ENCODE measurements at regions not wholly inside any gene's neighbourhood (a gene's known extent, or its start where the extent isn't known, plus 50 kb on each side); places are given as distances from the start of the nearest gene placed in this dataset.

DNA sequence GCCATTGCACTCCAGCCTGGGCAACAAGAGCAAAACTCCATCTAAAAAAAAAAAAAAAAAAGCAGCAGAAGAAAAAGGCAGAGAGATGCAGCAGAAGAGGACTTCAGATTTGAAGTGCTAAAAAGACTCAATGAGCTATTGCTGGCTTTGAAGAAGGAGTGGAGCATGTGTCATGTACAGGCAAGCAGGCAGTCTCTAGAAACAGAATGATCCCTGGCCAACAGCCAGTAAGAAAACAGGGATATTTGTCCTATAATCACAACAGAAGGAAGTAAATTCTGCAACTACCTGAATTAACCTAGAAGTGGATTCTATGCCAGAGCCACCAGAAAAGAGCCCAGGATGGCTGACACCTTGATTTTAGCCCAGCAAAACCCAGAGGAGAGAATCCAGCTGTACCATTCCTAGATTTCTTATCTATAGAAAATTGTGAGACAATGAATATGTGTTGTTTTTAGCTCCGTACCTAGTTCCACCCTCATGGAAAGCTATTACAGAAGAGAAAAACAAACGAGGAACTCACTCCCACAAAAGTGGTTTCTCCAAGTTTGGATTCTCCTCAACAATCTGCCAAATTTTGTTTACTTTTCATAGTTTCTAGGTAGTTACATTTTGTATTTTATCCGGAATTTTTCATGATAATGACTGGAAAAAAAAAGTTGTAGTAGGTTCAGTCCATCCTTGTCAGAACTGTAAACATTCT lies 198.2 kb upstream of the GNAI1 start:
- H3K36me3 ChIP-seq = no peaks in the 10 kb centered on the region
- DNase-seq = no peak
- WGBS, 5 donors = 25 to 50% (median 37%) methylated on average over 3 of the region's 3 CpGs
- no peaks in the 10 kb centered on the region for H3K27me3 ChIP-seq
- TF ChIP-seq POLR2AphosphoS5 (IDR thresholded peaks at IDR 0.05) = no peak
- TF ChIP-seq EP300 (IDR thresholded peaks at IDR 0.05) = no peak
- no peak for TF ChIP-seq POLR2A (IDR thresholded peaks at IDR 0.05)
- TF ChIP-seq, protein P1, sequence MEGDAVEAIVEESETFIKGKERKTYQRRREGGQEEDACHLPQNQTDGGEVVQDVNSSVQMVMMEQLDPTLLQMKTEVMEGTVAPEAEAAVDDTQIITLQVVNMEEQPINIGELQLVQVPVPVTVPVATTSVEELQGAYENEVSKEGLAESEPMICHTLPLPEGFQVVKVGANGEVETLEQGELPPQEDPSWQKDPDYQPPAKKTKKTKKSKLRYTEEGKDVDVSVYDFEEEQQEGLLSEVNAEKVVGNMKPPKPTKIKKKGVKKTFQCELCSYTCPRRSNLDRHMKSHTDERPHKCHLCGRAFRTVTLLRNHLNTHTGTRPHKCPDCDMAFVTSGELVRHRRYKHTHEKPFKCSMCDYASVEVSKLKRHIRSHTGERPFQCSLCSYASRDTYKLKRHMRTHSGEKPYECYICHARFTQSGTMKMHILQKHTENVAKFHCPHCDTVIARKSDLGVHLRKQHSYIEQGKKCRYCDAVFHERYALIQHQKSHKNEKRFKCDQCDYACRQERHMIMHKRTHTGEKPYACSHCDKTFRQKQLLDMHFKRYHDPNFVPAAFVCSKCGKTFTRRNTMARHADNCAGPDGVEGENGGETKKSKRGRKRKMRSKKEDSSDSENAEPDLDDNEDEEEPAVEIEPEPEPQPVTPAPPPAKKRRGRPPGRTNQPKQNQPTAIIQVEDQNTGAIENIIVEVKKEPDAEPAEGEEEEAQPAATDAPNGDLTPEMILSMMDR (IDR thresholded peaks at IDR 0.05) = no peak
- H3K9me3 ChIP-seq = no peaks in the 10 kb centered on the region
- intact Hi-C loops (cut with DNase I; ENCODE audit: low total_unique reads) = no loop called here
- H3K4me1 ChIP-seq = no peaks in the 10 kb centered on the region
- H3K4me3 ChIP-seq = no peak overlapping the region
- no peak overlapping the region for H3K27ac ChIP-seq

DNA sequence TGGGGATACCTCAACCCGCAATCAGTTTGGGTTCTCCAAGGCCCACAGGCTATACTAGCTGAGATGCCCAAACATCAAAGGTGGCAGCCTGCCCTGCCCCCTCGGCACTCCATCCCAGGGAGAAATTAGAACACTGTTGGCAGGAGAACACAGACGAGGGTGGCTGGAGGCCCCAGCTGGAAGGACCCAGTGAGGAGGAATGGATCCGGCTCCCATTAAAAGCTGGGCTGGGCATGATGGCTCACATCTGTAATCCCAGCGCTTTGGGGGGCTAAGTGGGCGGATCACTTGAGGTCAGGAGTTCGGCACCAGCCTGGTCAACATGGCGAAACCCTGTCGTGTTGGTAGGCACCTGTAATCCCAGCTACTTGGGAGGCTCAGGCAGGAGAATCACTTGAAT lies 199.9 kb upstream of the GNAI1 start:
- Histone ChIP-seq H3K27me3 (no peaks in the 10 kb centered on the region), H3K4me1 (no peaks in the 10 kb centered on the region), H3K4me3 (no peak overlapping the region), H3K36me3 (no peaks in the 10 kb centered on the region), H3K9me3 (no peaks in the 10 kb centered on the region), H3K27ac (no peak overlapping the region)
- intact Hi-C loops (cut with DNase I; ENCODE audit: low total_unique reads) = no loop called here
- TF ChIP-seq EP300 (IDR thresholded peaks at IDR 0.05) (no peak), POLR2A (IDR thresholded peaks at IDR 0.05) (no peak), POLR2AphosphoS5 (IDR thresholded peaks at IDR 0.05) (no peak)
- TF ChIP-seq, protein P1 (IDR thresholded peaks at IDR 0.05) = no peak
- DNase-seq = no peak
- WGBS, 5 donors = 86 to 95% (median 90%) methylated on average over 5 to 9 of the region's 9 CpGs

DNA sequence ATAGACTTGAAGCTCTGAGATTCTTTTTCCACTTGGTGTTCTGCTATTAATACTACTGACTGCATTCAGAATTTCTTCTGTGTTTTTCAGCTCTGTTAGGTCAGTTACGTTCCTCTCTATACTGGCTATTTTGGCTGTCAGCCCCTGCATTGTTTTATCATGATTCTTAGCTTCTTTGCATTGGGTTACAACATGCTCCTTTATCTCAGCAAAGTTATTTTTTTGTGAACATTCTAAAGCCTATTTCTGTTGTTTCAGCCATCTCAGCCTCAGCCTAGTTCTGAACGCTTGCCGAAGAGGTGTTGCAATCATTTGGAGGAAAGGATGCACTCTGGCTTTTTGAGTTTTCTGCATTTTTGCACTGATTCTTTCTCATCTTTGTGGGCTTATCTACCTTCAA lies 201.5 kb upstream of the GNAI1 start:
- TF ChIP-seq, protein P1 (IDR thresholded peaks at IDR 0.05) = no peak
- H3K9me3 ChIP-seq = no peaks in the 10 kb centered on the region
- H3K4me1 ChIP-seq = no peaks in the 10 kb centered on the region
- WGBS, 5 donors = 81 to 86% (median 84%) methylated on average over 3 of the region's 3 CpGs
- no peak for DNase-seq
- H3K27me3 ChIP-seq = no peaks in the 10 kb centered on the region
- intact Hi-C loops (cut with DNase I; ENCODE audit: low total_unique reads) = no loop called here
- no peak overlapping the region for H3K27ac ChIP-seq
- H3K4me3 ChIP-seq = no peak overlapping the region
- H3K36me3 ChIP-seq = no peaks in the 10 kb centered on the region

DNA sequence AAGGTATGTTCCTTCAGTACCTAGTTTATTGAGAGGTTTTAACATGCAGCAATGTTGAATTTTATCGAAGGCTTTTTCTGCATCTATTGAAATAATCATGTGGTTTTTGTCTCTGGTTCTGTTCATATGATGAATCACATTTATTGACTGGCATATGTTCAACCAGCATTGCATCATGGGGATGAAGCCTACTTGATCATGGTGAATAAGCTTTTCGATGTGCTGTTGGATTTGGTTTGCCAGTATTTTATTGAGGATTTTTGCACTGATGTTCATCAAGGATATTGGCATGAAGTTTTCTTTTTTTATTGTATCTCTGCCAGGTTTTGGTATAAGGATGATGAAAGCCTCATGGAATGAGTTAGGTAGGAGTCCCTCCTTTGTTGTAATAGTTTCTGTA lies 204.0 kb upstream of the GNAI1 start:
- no peaks in the 10 kb centered on the region for H3K4me1 ChIP-seq
- no peak overlapping the region for H3K27ac ChIP-seq
- no peak overlapping the region for H3K4me3 ChIP-seq
- no peaks in the 10 kb centered on the region for H3K36me3 ChIP-seq
- no peak for DNase-seq
- 61 to 97% (median 88%) methylated on average over 2 of the region's 2 CpGs for whole genome bisulfite sequencing, 5 donors
- H3K27me3 ChIP-seq = no peaks in the 10 kb centered on the region
- no peaks in the 10 kb centered on the region for H3K9me3 ChIP-seq
- intact Hi-C loops (cut with DNase I; ENCODE audit: low total_unique reads) = no loop called here
- TF ChIP-seq EP300 (IDR thresholded peaks at IDR 0.05) (no peak), POLR2A (IDR thresholded peaks at IDR 0.05) (no peak), POLR2AphosphoS5 (IDR thresholded peaks at IDR 0.05) (no peak)
- TF ChIP-seq, protein P1 (IDR thresholded peaks at IDR 0.05) = no peak

Data from stomach (tissue), 8 donors.